ENCODE measurements at regions not wholly inside any gene's neighbourhood (a gene's known extent, or its start where the extent isn't known, plus 50 kb on each side); places are given as distances from the start of the nearest gene placed in this dataset.

- TF ChIP-seq ZNF280D (CRISPR knock-in tag; IDR thresholded peaks at IDR 0.05) (peak; percentile 47; the same call in 1 of the 2 replicates), KLF13 (CRISPR knock-in tag; IDR thresholded peaks at IDR 0.05) (no peak), ZNF776 (CRISPR knock-in tag; IDR thresholded peaks at IDR 0.05) (no peak), ZNF629 (CRISPR knock-in tag; conservative IDR thresholded peaks at IDR 0.05) (no peak), SOX6 (IDR thresholded peaks at IDR 0.05) (no peak), SOX6 (CRISPR knock-in tag; IDR thresholded peaks at IDR 0.05) (peak; percentile 65), FOXC1 (CRISPR knock-in tag; IDR thresholded peaks at IDR 0.05; ENCODE audit: borderline replicate concordance) (no peak), KLF12 (CRISPR knock-in tag; IDR thresholded peaks at IDR 0.05; ENCODE audit: borderline replicate concordance) (no peak), CEBPB (IDR thresholded peaks at IDR 0.05; ENCODE audit: borderline replicate concordance, low read depth, low read length) (no peak), ZNF33B (CRISPR knock-in tag; IDR thresholded peaks at IDR 0.05) (no peak), NCOA5 (CRISPR knock-in tag; IDR thresholded peaks at IDR 0.05) (no peak), ZNF329 (CRISPR knock-in tag; IDR thresholded peaks at IDR 0.05; ENCODE audit: low read depth) (no peak), MZF1 (CRISPR knock-in tag; IDR thresholded peaks at IDR 0.05; ENCODE audit: borderline replicate concordance) (no peak), KAT8 (CRISPR knock-in tag; IDR thresholded peaks at IDR 0.05) (no peak), ATAD3A (CRISPR knock-in tag; IDR thresholded peaks at IDR 0.05) (no peak), ZNF124 (CRISPR knock-in tag; IDR thresholded peaks at IDR 0.05) (no peak), TEF (CRISPR knock-in tag; IDR thresholded peaks at IDR 0.05) (no peak), ZNF749 (CRISPR knock-in tag; IDR thresholded peaks at IDR 0.05; ENCODE audit: borderline replicate concordance) (no peak), TEAD2 (CRISPR knock-in tag; IDR thresholded peaks at IDR 0.05) (no peak), HNF4A (CRISPR knock-in tag; IDR thresholded peaks at IDR 0.05) (peak; percentile 61), HDAC1 (CRISPR knock-in tag; IDR thresholded peaks at IDR 0.05) (peak; percentile 49; the same call in 1 of the 2 replicates), MTF1 (CRISPR knock-in tag; IDR thresholded peaks at IDR 0.05) (no peak), ZBTB1 (CRISPR knock-in tag; IDR thresholded peaks at IDR 0.05; ENCODE audit: borderline replicate concordance) (no peak), LCORL (IDR thresholded peaks at IDR 0.05) (no peak), LCORL (CRISPR knock-in tag; IDR thresholded peaks at IDR 0.05) (peak; percentile 30; the same call in 1 of the 2 replicates), ZNF17 (CRISPR knock-in tag; IDR thresholded peaks at IDR 0.05) (no peak)
- TF ChIP-seq, protein P1, sequence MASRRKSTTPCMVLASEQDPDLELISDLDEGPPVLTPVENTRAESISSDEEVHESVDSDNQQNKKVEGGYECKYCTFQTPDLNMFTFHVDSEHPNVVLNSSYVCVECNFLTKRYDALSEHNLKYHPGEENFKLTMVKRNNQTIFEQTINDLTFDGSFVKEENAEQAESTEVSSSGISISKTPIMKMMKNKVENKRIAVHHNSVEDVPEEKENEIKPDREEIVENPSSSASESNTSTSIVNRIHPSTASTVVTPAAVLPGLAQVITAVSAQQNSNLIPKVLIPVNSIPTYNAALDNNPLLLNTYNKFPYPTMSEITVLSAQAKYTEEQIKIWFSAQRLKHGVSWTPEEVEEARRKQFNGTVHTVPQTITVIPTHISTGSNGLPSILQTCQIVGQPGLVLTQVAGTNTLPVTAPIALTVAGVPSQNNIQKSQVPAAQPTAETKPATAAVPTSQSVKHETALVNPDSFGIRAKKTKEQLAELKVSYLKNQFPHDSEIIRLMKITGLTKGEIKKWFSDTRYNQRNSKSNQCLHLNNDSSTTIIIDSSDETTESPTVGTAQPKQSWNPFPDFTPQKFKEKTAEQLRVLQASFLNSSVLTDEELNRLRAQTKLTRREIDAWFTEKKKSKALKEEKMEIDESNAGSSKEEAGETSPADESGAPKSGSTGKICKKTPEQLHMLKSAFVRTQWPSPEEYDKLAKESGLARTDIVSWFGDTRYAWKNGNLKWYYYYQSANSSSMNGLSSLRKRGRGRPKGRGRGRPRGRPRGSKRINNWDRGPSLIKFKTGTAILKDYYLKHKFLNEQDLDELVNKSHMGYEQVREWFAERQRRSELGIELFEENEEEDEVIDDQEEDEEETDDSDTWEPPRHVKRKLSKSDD (CRISPR knock-in tag; IDR thresholded peaks at IDR 0.05; ENCODE audit: low read depth): no peak
Measured at GRCh38 chr6:145294942-145295341, 440.4 kb downstream of the EPM2A start (continued).

Measured in HepG2 (cell line).